ENCODE measurements at regions not wholly inside any gene's neighbourhood (a gene's known extent, or its start where the extent isn't known, plus 50 kb on each side); places are given as distances from the start of the nearest gene placed in this dataset.

DNA sequence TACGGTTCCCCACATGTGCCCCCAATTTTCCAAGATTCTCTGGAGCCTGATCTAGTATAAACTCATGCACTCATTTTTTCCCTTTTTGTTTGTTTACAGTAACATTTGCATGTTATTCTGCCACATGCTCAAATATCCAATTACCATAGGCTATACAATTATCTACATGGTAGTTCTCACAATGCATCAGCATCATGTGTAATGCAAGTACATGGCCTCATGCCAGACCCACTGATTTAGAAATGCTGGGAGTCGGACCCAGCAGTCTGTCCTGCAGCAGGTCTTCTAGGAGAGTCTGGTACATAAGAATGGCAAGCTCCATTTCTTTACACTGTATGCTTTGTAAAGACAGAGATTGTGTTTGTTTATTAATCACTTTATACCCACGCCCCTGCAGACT lies 107.7 kb downstream of the CBLN2 start:
- TF ChIP-seq ZBTB43 (CRISPR knock-in tag; IDR thresholded peaks at IDR 0.05) (no peak), CTCF (IDR thresholded peaks at IDR 0.05) (no peak), ZBTB21 (CRISPR knock-in tag; IDR thresholded peaks at IDR 0.05; ENCODE audit: borderline replicate concordance) (no peak)
- TF ChIP-seq, protein P1, sequence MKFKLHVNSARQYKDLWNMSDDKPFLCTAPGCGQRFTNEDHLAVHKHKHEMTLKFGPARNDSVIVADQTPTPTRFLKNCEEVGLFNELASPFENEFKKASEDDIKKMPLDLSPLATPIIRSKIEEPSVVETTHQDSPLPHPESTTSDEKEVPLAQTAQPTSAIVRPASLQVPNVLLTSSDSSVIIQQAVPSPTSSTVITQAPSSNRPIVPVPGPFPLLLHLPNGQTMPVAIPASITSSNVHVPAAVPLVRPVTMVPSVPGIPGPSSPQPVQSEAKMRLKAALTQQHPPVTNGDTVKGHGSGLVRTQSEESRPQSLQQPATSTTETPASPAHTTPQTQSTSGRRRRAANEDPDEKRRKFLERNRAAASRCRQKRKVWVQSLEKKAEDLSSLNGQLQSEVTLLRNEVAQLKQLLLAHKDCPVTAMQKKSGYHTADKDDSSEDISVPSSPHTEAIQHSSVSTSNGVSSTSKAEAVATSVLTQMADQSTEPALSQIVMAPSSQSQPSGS (CRISPR knock-in tag; IDR thresholded peaks at IDR 0.05; ENCODE audit: borderline replicate concordance, low read depth) = no peak
